A673 (cell line): ENCODE measurements at regions not wholly inside any gene's neighbourhood (a gene's known extent, or its start where the extent isn't known, plus 50 kb on each side); places are given as distances from the start of the nearest gene placed in this dataset.

Experiments used
- BruUV-seq: library from RNA; stranded (reverse); fragments of 400-500 nt; replicated peaks from 2 replicates; lab custom pipeline; 2021; lab: Mats Ljungman, UMichigan
- CTCF ChIA-PET: fragments of 300-600 bp; sonication (Branson Sonifier 250); formaldehyde crosslinking; loops from one replicate; lab custom pipeline; 2022; ENCODE audit warnings: antibody characterized with exemption; lab: Charles Lee
- POLR2A ChIA-PET: fragments of 300-600 bp; sonication (Branson Sonifier 250); formaldehyde crosslinking; loops from one replicate; lab custom pipeline; 2022; ENCODE audit warnings: antibody characterized with exemption; ENCODE audit not compliant: low non-redundant PET; lab: Charles Lee
- DNase-seq: peaks from one replicate; pipeline ENCODE4 v3.0.0-alpha.2; 2015; ENCODE audit warnings: low spot score
- H3K27ac ChIP-seq: fragments of 200-600 bp; sonication (generic); 2 replicates; pipeline ENCODE4 v1.5.1; 2016; ENCODE audit warnings: mixed run types, low read depth, mild to moderate bottlenecking, mixed read lengths, antibody characterized with exemption, low read length; ENCODE audit not compliant: poor library complexity, severe bottlenecking
- H3K27me3 ChIP-seq: fragments of 200-600 bp; sonication (generic); replicated peaks from 2 replicates; pipeline ENCODE4 v1.6.1; 2017; ENCODE audit warnings: mixed run types, low read depth, mild to moderate bottlenecking, mixed read lengths, antibody characterized with exemption, low read length; ENCODE audit not compliant: insufficient read depth, poor library complexity
- H3K36me3 ChIP-seq: fragments of 200-600 bp; sonication (generic); 2 replicates; pipeline ENCODE4 v1.6.1; 2016; ENCODE audit warnings: mixed run types, mild to moderate bottlenecking, mixed read lengths, antibody characterized with exemption, low read length; ENCODE audit not compliant: insufficient read depth, poor library complexity, severe bottlenecking
- H3K4me1 ChIP-seq: fragments of 200-600 bp; sonication (generic); 2 replicates; pipeline ENCODE4 v1.6.1; 2017; ENCODE audit warnings: mixed run types, mild to moderate bottlenecking, mixed read lengths, antibody characterized with exemption, low read length; ENCODE audit not compliant: insufficient read depth, poor library complexity, severe bottlenecking
- H3K4me3 ChIP-seq: fragments of 200-600 bp; sonication (generic); 2 replicates; pipeline ENCODE4 v1.5.1; 2016; ENCODE audit warnings: low read depth, mixed run types, mild to moderate bottlenecking, mixed read lengths, low read length; ENCODE audit not compliant: poor library complexity, severe bottlenecking
- H3K9me3 ChIP-seq: fragments of 200-600 bp; sonication (generic); 2 replicates; pipeline ENCODE4 v1.6.1; 2016; ENCODE audit warnings: mixed run types, low read depth, mild to moderate bottlenecking, mixed read lengths, antibody characterized with exemption, low read length; ENCODE audit not compliant: poor library complexity, severe bottlenecking
- EZH2 ChIP-seq: fragments of 200-600 bp; sonication (generic); IDR thresholded peaks from 2 replicates; pipeline ENCODE4 v1.6.1; 2017; ENCODE audit warnings: borderline replicate concordance, low read depth, mild to moderate bottlenecking, mixed read lengths, antibody characterized with exemption, low read length; ENCODE audit not compliant: poor library complexity, severe bottlenecking
- intact Hi-C: fragments of 100-400 bp; cut with micrococcal nuclease; formaldehyde crosslinking; loops from one replicate; pipeline ENCODE4 v1.10.0; 2022; ENCODE audit not compliant: unreplicated experiment
- TF ChIP-seq, protein P1 (sequence below): fragments of 300-800, 200-600 bp; sonication (generic); conservative IDR thresholded peaks from 2 replicates; pipeline ENCODE4 v1.5.1; 2017; ENCODE audit warnings: low read depth, mild to moderate bottlenecking, antibody characterized with exemption, low read length, moderate library complexity, mixed read lengths

GRCh38 chr11:94708642-94709041, 59.5 kb upstream of the AMOTL1 start:
- POLR2A ChIA-PET, result no interaction called here
- DNase-seq, result no peak
- CTCF ChIA-PET, result no interaction called here
- BruUV-seq, result no TSS peak
- Histone ChIP-seq H3K27ac (no peak overlapping the region), H3K4me3 (no peak overlapping the region), H3K9me3 (no peaks in the 10 kb centered on the region), H3K4me1 (no peaks in the 10 kb centered on the region), H3K27me3 (peaks cover 4% of the 10 kb centered on the region), H3K36me3 (no peaks in the 10 kb centered on the region)
- no peak for TF ChIP-seq EZH2
- TF ChIP-seq, protein P1, sequence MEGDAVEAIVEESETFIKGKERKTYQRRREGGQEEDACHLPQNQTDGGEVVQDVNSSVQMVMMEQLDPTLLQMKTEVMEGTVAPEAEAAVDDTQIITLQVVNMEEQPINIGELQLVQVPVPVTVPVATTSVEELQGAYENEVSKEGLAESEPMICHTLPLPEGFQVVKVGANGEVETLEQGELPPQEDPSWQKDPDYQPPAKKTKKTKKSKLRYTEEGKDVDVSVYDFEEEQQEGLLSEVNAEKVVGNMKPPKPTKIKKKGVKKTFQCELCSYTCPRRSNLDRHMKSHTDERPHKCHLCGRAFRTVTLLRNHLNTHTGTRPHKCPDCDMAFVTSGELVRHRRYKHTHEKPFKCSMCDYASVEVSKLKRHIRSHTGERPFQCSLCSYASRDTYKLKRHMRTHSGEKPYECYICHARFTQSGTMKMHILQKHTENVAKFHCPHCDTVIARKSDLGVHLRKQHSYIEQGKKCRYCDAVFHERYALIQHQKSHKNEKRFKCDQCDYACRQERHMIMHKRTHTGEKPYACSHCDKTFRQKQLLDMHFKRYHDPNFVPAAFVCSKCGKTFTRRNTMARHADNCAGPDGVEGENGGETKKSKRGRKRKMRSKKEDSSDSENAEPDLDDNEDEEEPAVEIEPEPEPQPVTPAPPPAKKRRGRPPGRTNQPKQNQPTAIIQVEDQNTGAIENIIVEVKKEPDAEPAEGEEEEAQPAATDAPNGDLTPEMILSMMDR, result no peak
- intact Hi-C loops, result no loop called here

- Histone ChIP-seq H3K36me3 (no peaks in the 10 kb centered on the region), H3K27me3 (peaks cover 9% of the 10 kb centered on the region), H3K27ac (no peak overlapping the region), H3K9me3 (no peaks in the 10 kb centered on the region), H3K4me1 (no peaks in the 10 kb centered on the region), H3K4me3 (no peak overlapping the region)
- no peak for DNase-seq
- POLR2A ChIA-PET, result no interaction called here
- CTCF ChIA-PET, result no interaction called here
- BruUV-seq, result no TSS peak
- intact Hi-C loops, result no loop called here
- TF ChIP-seq, protein P1, result no peak
- TF ChIP-seq EZH2, result no peak
These were observed 52.9 kb upstream of the AMOTL1 start for GRCh38 chr11:94715225-94715624.

GRCh38 chr11:94717667-94718066, 50.5 kb upstream of the AMOTL1 start:
- Histone ChIP-seq H3K36me3 (no peaks in the 10 kb centered on the region), H3K4me1 (no peaks in the 10 kb centered on the region), H3K9me3 (no peaks in the 10 kb centered on the region), H3K27ac (no peak overlapping the region), H3K4me3 (no peak overlapping the region), H3K27me3 (peaks cover 9% of the 10 kb centered on the region)
- ChIA-PET POLR2A (no interaction called here), CTCF (no interaction called here)
- TF ChIP-seq, protein P1, result no peak
- TF ChIP-seq EZH2, result no peak
- BruUV-seq, result no TSS peak
- intact Hi-C loops, result no loop called here
- DNase-seq, result no peak
